Transverse colon (tissue), 3 donors: ENCODE measurements at regions not wholly inside any gene's neighbourhood (a gene's known extent, or its start where the extent isn't known, plus 50 kb on each side); places are given as distances from the start of the nearest gene placed in this dataset.

Experiments
- CTCF ChIP-seq, 5 experiments: fragments of 200-600 bp in 3 of 5; fragments of 450-650 bp in 2 of 5; sonication (generic) in 3 of 5; IDR thresholded peaks; 1 replicate in 2 of 5; 2 replicates in 3 of 5; pipeline ENCODE4 v1.5.1; 2016 to 2017; ENCODE audit warnings: antibody characterized with exemption in 5 of 5, inconsistent platforms in 3 of 5, mild to moderate bottlenecking in 2 of 5, moderate library complexity in 1 of 5
- EP300 ChIP-seq: sonication (generic); formaldehyde crosslinking; IDR thresholded peaks from one replicate; pipeline ENCODE4 v1.6.1; 2017; ENCODE audit warnings: antibody characterized with exemption, low read depth

GRCh38 chr17:13176436-13176835 is 158.6 kb upstream of the ELAC2 start:
- TF ChIP-seq CTCF (IDR thresholded peaks at IDR 0.05) (no peak), EP300 (no peak)
